Breast epithelium (tissue), 4 donors: ENCODE measurements at regions not wholly inside any gene's neighbourhood (a gene's known extent, or its start where the extent isn't known, plus 50 kb on each side); places are given as distances from the start of the nearest gene placed in this dataset.
A peak's percentile ranks its signal among the peaks of the same experiment; 100 is the strongest.

Experiments used
- DNase-seq, 2 donors: peaks; one replicate each; pipeline ENCODE4 v3.0.0-alpha.2; 2019; ENCODE audit warnings: low spot score in 2 of 2
- H3K27ac ChIP-seq, 2 donors: fragments of 200-600 bp; sonication (generic) in 1 of 2; one replicate each; pipeline ENCODE4 v1.5.1; 2016 to 2019; ENCODE audit warnings: mild to moderate bottlenecking in 1 of 2
- H3K27me3 ChIP-seq, 2 donors: fragments of 200-600 bp; sonication (generic) in 1 of 2; one replicate each; pipeline versions ENCODE4 v1.5.1 to v1.6.0; 2017 to 2019; ENCODE audit warnings: control low read depth in 1 of 2, mild to moderate bottlenecking in 1 of 2
- H3K36me3 ChIP-seq: fragments of 200-600 bp; one replicate; pipeline ENCODE4 v1.5.1; 2019
- H3K4me1 ChIP-seq, 2 donors: fragments of 200-600 bp; sonication (generic); one replicate each; pipeline ENCODE4 v1.5.1; 2016 to 2019; ENCODE audit warnings: control low read depth in 1 of 2
- H3K4me3 ChIP-seq, 3 donors: fragments of 200-600 bp; sonication (generic); 1 replicate in 2 of 3; 2 replicates in 1 of 3; pipeline ENCODE4 v1.5.1; 2016 to 2019; ENCODE audit warnings: mild to moderate bottlenecking in 3 of 3, moderate library complexity in 2 of 3
- H3K9me3 ChIP-seq, 2 donors: fragments of 200-600 bp; sonication (generic) in 1 of 2; one replicate each; pipeline ENCODE4 v1.5.1; 2016 to 2019; ENCODE audit warnings: control low read depth in 1 of 2
- CTCF ChIP-seq, 3 donors: fragments of 450-650 bp; IDR thresholded peaks; one replicate each; pipeline ENCODE4 v1.5.1; 2016 to 2017; ENCODE audit warnings: antibody characterized with exemption in 3 of 3, mild to moderate bottlenecking in 3 of 3, moderate library complexity in 3 of 3
- POLR2A ChIP-seq: fragments of 450-650 bp; IDR thresholded peaks from one replicate; pipeline ENCODE4 v1.6.1; 2016; ENCODE audit warnings: antibody characterized with exemption, mild to moderate bottlenecking, moderate library complexity
- POLR2AphosphoS5 ChIP-seq, 3 donors: sonication (generic); formaldehyde crosslinking; IDR thresholded peaks; one replicate each; pipeline ENCODE4 v1.6.1; 2017; ENCODE audit warnings: antibody characterized with exemption in 3 of 3
- intact Hi-C: fragments of 100-400 bp; cut with DNase I; formaldehyde crosslinking; loops from one replicate; pipeline ENCODE4 v1.15.1; 2023; ENCODE audit warnings: low total_unique reads

GRCh38 chr6:140487586-140487985, 1113.1 kb upstream of the CITED2 start:
- Histone ChIP-seq H3K27me3 (no peaks in the 10 kb centered on the region), H3K36me3 (no peaks in the 10 kb centered on the region), H3K9me3 (peaks cover 6 to 9% of the 10 kb centered on the region in 2 donors), H3K27ac (no peak overlapping the region), H3K4me3 (no peak overlapping the region), H3K4me1 (no peaks in the 10 kb centered on the region)
- no peak for DNase-seq
- intact Hi-C loops = no loop called here
- no peak for TF ChIP-seq POLR2AphosphoS5 (IDR thresholded peaks at IDR 0.05)
- TF ChIP-seq CTCF (IDR thresholded peaks at IDR 0.05) = no peak
- no peak for TF ChIP-seq POLR2A

- TF ChIP-seq POLR2AphosphoS5 (IDR thresholded peaks at IDR 0.05) (no peak), POLR2A (no peak), CTCF (IDR thresholded peaks at IDR 0.05) (no peak)
- no peak for DNase-seq
- Histone ChIP-seq H3K36me3 (no peaks in the 10 kb centered on the region), H3K9me3 (peaks cover 6 to 9% of the 10 kb centered on the region in 2 donors), H3K27ac (peak overlapping the region; percentile 71 to 78), H3K27me3 (no peaks in the 10 kb centered on the region), H3K4me1 (no peaks in the 10 kb centered on the region), H3K4me3 (no peak overlapping the region)
- intact Hi-C loops = no loop called here
These were observed 1112.3 kb upstream of the CITED2 start for GRCh38 chr6:140486450-140487361.

GRCh38 chr6:140485740-140486449, 1111.4 kb upstream of the CITED2 start:
- Histone ChIP-seq H3K4me3 (no peak overlapping the region), H3K36me3 (no peaks in the 10 kb centered on the region), H3K27ac (peak overlapping the region; percentile 71 to 78), H3K27me3 (no peaks in the 10 kb centered on the region), H3K9me3 (peaks cover 6 to 9% of the 10 kb centered on the region in 2 donors), H3K4me1 (no peaks in the 10 kb centered on the region)
- peak in 1 of 2 donors; percentile 57 for DNase-seq
- intact Hi-C loops = no loop called here
- TF ChIP-seq POLR2A (no peak), CTCF (IDR thresholded peaks at IDR 0.05) (no peak), POLR2AphosphoS5 (IDR thresholded peaks at IDR 0.05) (no peak)

- no peaks in the 10 kb centered on the region for H3K4me1 ChIP-seq
- H3K27me3 ChIP-seq = no peaks in the 10 kb centered on the region
- no peaks in the 10 kb centered on the region for H3K9me3 ChIP-seq
- no peaks in the 10 kb centered on the region for H3K36me3 ChIP-seq
- intact Hi-C loops = no loop called here
- peak overlapping the region; percentile 0 to 13 for H3K27ac ChIP-seq
- H3K4me3 ChIP-seq = no peak overlapping the region
- DNase-seq = no peak
- TF ChIP-seq CTCF (IDR thresholded peaks at IDR 0.05) (no peak), POLR2AphosphoS5 (IDR thresholded peaks at IDR 0.05) (no peak), POLR2A (no peak)
These were observed 1106.4 kb upstream of the CITED2 start for GRCh38 chr6:140480852-140481251.

- DNase-seq = no peak
- Histone ChIP-seq H3K9me3 (no peaks in the 10 kb centered on the region), H3K27me3 (no peaks in the 10 kb centered on the region), H3K4me1 (no peaks in the 10 kb centered on the region), H3K4me3 (no peak overlapping the region), H3K27ac (no peak overlapping the region), H3K36me3 (no peaks in the 10 kb centered on the region)
- intact Hi-C loops = loop anchor here (10.0 kb wide), 1 partner anchor 1104 kb away; the partner anchor contains the start of gene CITED2
- TF ChIP-seq POLR2A (no peak), CTCF (IDR thresholded peaks at IDR 0.05) (no peak), POLR2AphosphoS5 (IDR thresholded peaks at IDR 0.05) (no peak)
These were observed 1104.2 kb upstream of the CITED2 start for GRCh38 chr6:140478631-140479030.
